Activated CD8-positive, alpha-beta memory T cell treated with anti-CD3 and anti-CD28 coated beads for 48 hours (primary cell): ENCODE measurements at regions not wholly inside any gene's neighbourhood (a gene's known extent, or its start where the extent isn't known, plus 50 kb on each side); places are given as distances from the start of the nearest gene placed in this dataset.
"Not testable (repeated sequence)": the region's sequence is repeated elsewhere in the genome, so short reads cannot be mapped to it uniquely, and the experiment has no call there.

Experiments used
- DNase-seq, 3 experiments: peaks; one replicate each; pipeline ENCODE4 v3.0.0-alpha.2; 2020; ENCODE audit warnings: low read depth in 2 of 3, low spot score in 2 of 3

DNA sequence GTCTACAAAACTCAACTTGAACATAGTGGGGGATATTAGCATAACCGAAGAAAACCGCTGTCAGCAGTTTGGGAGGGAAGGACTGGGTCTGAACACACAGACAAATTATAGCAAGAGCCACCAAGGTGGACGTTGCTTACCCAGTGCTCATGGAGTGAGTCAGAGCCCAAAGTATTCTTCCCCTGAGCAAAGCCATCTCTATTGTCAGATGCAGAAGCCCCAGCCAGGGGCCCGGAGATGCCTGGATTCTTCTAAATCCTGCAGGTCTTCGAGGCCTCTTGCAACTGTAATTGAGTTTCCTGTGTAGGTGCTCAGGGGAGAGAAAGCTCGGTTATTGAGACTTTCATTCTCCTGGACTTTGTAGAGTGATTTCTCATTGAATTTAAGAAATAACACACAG lies 384.5 kb downstream of the IRS2 start:
- DNase-seq, result no peak

DNA sequence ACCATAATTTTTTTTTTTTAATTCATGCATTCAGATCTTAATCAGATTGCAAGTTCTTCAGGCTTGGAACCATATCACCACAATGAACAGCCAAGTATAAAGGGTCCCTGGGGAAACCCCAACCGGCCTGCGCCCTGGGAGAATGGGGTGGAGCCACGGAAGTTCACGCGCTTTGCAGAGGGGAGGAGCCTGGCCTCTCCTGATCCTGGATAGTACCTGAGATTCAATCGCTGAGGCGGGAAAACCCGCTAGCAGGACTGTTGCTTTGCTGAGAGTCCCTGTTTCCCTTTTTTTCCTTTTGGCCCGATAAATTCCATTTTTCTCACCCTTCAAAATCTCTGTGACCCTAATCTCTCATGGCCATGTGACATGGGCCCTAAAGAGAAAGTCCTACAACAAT lies 385.1 kb downstream of the IRS2 start:
- DNase-seq, result no peak

DNA sequence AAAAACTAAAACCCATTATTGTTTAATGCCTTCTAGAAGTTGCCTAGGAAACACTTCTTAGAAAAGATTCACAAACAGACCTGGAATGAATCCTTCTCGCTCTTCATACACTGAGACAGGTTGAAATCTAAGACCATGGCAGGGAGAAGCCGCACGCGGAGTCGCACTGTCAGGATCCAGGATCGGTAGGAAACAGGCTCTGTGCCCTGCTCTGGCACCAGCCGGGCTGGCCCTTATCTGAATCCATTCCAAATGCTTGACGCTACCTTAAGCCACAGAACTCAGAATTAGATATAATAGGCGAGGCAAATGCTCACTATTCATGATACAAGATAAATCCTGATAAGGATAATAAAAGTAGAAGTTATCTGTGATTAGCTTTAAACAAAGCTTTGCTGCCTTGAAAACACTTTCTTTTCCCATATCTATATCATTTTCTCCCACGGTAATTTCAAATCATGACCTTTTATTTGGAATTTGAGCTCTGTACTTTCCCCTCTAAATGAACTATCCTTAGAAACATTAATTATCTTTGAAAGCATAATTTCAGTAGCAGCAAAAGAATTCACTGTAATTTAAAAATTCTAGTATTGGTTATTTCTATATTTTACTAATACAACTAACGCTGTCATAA lies 385.6 kb downstream of the IRS2 start:
- no peak for DNase-seq

DNA sequence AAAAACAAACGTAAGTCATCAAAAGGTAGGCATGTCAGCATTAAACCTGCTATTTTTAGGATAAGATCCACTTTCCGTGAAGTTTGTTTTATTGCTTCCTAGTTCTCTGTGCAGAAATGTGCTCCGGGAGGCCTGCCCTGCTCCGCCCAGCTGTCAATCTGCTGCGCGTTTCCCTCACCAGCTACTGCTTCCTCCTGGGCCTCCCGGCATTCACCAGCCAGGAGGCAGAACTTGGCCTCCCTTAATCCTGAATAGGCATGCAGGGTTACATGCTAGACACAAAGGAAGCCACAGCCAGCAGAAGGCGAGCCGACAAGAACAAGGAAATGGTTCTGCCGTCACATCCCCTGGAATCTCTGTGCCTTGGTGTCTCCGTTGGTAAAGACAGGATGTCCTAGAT lies 386.2 kb downstream of the IRS2 start:
- DNase-seq, result no peak

DNA sequence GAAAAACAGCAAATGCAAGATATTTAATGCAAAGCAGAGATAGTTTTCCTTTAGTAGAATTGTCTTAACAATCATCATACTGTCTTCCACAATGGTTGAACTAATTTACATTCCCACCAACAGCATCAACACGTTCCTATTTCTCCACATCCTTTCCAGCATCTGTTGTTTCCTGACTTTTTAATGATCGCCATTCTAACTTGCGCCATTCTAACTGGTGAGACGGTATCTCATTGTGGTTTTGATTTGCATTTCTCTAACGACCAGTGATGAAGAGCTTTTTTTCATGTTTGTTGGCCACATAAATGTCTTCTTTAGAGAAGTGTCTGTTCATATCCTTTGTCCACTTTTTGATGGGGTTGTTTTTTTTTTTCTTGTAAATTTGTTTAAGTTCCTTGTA lies 388.3 kb downstream of the IRS2 start:
- DNase-seq, result not testable (repeated sequence)

DNA sequence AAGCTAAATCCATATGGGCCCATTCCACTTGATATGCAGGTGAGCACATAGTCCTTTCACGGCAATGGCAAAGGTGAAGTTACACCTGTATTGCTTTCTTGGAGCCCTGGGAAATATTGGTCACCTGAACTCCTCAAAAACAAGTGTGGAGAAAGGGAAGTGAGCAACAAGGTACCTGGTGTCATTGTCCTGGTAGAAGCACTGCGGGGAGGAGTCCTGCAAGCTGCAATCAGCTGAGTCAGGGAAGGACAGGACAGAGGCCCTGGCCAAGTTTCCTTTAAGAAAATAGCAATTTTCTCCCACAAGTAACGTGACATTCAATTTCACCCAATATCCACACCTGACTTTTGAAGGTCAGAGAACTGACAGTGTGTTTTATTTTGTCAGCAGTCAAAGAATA lies 389.1 kb downstream of the IRS2 start:
- no peak for DNase-seq

DNA sequence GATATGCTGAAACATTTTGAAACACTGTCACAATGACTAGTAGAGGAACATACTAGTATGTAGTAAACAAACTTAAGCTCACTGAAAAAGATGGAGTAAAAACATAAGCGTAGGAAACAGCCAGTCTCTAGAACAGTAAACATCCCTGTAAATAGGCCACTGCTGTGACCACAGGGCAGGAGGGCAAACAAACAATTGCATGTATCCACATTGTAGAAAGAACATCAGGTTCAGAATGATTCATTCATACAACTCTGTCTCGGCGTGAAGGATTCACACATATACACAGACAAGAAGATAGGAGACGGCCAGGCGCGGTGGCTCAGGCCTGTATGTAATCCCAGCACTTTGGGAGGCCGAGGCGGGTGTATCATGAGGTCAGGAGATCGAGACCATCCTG lies 390.1 kb downstream of the IRS2 start:
- no peak for DNase-seq

DNA sequence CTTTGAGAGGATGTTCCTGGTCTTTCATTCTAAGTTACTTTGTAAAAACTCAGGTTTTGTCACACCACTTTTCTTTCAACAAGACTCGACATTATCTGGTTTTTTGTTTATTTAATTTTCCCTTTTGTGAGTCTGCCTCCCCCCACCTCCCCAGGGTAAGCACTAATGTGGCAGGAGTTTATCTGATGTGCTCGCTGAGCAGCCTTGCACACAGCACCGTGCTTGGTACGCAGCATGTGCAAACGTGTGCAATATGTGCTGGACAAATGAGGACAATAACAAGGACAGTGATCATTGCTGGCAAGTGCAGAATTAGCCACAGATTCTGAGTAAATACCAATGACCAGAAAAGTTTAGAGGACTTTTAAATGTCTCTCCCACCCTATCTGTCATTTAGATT lies 391.4 kb downstream of the IRS2 start:
- DNase-seq, result no peak

DNA sequence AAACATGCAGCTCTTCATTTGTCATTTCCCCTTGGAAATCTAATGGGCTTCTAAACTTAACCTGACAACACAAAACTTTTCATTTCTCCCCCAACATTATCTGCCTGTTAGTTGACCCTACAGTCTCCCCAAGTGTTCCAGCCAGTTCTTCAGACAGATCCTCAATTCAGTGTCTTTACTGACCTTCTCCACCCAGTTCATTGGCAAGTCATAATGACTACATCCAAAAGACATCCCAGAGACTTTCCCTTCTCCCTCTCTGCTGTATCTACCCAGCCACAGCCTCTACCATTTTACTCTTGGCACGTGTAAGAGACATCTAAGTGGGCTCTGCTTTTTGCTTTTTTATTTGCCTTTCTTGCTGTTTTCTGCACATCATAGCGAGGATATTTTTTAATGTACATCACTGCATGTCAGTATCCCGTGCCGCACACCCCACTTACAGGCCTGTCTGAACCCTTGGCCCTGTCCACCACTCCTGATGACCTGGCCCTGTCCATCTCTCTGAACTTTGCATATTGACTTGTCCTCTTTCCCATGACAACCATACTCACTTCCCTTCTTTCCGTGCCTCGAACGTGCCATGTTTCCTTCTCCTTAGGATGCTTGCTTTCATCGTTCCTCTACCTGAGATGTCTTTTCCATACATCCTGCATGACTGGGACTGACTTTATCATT lies 391.9 kb downstream of the IRS2 start:
- DNase-seq, result no peak

DNA sequence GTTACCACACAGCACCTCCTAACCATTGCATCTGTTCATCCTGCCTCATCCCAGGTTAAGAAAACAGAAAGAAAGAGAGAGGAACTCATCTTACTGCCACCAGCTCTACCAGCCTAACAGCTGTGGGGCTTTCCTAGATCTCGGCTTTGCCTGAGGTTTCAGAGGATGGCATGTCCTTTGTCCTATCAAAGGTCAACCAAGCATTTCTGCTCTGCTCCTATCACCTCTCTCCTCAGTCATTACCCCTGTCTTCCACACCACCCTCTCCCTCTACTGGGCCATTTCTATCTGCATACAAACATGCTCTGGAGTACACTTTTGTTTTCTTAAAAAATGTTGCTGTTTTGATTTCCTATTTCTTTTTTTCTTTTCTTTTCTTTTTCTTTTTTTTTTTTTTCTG lies 393.3 kb downstream of the IRS2 start:
- no peak for DNase-seq

DNA sequence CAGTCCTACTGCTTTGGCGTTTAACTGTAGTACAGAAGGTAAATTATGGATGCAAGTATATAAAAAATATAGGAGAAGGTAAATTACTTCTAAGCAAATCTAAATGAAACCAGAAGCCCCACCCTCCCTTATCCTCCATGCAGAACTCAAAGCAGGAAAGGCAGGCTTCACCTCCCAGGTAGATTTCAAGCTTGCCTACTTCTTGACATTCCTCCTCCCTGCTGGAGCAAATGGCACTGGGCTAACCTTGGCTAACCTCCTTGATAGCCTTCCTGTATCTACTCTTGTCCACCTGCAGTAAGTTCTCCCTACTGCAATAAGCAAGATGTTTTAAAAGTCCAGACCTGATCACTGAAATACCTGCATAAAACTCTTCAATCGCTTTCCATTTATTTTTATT lies 396.0 kb downstream of the IRS2 start:
- DNase-seq, result no peak

DNA sequence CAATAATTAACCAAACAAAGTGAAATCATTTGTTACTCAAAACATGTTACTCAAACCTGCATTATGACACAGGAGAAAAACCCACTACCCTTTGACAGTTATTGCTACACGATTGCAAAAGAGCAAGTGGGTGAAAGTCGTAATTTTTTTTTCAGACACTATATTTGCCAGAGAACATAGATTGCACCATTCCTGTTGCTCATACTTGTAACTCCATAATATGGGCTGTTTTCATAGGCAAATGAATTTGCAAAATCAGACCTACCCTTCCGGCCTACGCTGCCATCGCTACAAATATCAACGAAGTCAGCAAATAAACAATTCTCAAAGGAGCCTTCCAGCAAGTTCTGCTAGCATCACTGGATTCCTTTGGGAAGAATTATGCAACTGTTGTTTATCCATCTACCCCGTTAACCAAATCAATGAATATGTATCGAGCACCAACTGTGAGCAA lies 396.5 kb downstream of the IRS2 start:
- no peak for DNase-seq

DNA sequence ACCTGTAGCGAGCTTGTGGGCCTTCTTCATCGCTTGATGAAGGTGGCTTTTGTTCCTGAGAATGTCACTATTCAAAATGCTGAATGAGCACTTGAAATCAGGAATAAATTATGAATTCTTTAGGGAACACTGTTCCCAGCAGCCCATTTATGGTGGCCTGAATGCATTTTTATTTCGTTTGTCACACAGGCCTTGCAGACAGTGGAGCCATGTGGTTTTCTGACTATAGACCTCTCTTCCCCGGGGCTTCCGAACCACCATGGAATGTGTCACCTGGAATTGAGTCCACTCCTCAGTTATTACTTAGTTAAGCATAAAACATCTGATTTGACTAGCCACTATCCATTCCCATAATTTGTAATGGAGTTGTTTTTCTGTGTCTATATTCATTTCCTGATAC lies 396.9 kb downstream of the IRS2 start:
- DNase-seq, result no peak

DNA sequence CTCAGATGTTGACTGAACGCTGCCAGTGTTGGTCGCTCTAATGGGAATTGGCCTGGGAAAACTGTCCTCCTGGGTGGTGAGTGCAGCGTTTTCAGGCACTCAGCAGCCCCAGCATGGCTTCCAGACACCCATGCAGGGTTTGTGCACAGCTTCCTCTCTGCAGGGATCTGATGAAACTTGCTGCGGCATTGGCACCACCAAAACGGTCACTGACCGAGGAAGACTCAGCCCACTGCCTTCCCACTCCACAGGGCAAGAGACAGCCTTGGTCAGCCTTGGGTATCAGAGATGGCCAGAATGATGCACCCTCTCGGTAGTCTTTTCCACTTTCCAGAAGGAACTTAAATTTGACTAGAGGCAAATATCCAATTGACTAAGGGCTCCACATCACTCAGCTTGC lies 398.9 kb downstream of the IRS2 start:
- no peak for DNase-seq

DNA sequence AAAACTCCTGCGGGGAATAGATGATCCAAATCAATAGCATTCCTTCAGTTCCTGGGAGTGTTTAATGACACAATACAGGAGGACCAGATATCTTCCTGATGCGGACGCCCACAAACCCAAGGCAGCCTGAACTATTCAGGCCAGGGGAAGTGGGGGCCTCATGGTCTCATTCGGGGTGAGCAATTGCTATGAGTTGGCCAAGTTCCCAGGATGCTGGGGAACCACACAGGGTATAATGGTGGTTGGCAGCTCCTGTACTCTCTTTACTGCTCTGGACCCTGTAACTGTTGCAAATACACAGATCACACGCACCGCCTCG lies 401.2 kb downstream of the IRS2 start:
- DNase-seq, result no peak

DNA sequence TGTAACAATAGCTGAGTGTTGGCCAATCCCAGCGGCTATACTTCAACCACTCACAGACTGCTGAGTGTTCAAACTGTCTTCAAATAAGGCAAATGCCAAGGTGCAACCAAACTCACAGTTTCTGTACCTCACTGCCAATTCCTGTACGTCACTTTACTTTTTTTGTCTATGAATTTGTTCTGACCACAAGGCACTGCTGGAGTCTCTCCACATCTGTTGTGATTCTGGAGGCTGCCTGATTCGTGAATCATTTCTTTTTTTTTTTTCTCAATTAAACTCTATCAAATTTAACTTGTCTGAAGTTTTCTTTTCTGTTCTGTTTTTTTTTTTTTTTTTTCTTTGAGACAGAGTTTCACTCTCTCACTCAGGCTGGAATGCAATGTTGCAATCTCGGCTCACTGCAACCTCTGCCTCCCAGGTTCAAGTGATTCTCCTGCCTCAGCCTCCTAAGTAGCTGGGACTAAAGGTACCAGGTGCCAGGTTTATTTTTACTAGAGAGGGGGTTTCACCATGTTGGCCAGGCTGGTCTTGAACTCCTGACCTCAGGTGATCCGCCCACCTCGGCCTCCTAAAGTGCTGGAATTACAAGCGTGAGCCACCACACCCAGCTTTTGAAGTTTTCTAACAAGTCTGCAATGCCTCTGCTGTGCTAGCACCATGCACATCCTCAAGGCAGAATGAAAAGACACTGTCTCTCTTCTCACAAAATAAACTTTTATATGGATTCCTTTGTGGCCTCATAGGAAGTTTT lies 401.7 kb downstream of the IRS2 start:
- no peak for DNase-seq

DNA sequence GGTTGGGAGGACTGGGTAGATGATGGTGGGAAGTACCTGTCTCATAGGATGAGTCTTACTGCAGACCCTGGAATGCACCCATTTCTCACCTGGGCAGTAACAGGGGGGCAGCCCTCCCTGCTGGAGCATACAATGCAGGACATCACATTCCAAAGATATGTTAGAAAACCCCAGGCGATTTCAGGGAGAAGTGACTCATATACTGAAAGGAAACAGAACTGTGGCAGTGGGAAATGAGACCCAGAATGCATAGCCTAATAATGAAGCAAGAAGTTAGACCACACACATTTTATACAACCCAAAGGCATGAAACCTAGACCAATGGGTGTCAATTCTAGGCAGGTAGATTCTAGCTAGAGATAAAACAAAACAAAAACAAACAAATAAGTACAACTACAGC lies 402.7 kb downstream of the IRS2 start:
- DNase-seq, result no peak

DNA sequence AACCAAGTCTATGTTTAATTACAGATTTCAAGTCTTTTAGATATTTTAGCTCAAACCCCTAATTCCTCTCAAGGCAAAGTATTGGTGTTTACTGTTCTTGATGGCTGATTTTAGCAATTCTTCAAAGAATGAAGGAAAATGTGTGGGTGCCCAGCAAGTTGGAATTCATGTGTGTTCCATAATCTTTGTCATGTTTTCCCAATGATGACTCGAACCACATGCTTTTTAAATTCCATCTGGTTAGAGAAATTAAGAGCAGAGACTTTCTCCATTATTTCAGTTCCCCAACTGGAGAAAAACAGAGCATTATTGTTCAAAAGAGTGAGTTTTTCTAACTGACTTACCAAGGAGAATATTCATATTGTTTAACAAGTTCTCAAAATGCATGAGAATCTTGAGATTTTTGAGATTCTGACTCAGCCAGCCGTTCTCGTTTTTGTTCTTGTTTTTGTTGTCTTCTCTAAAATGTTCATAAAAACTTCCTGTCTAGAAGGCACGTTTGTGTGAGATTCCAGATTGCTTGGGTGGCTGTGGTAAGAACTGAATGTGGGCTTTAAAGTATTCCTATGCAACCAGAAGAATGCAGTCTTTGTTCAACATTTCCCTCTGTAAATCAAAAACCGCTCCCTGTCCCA lies 404.7 kb downstream of the IRS2 start:
- no peak for DNase-seq

DNA sequence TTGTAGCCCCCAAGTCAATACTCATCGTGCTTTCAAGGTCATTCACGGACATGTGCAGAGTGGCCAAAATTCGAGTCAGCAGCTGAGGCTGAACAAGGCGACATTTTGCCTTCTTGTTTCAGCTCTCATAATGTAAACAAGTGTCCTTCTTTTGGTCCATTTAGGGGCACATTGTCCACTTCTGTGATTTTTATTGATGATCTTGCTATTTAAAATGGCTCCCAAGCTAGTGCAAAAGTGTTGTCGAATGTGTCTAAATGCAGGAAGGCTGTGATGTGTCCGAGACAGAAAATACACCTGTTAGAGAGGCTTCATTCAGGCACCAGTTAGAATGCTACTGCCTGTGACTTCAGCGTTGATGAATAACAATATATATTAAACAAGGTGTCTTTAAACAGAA lies 405.9 kb downstream of the IRS2 start:
- no peak for DNase-seq

DNA sequence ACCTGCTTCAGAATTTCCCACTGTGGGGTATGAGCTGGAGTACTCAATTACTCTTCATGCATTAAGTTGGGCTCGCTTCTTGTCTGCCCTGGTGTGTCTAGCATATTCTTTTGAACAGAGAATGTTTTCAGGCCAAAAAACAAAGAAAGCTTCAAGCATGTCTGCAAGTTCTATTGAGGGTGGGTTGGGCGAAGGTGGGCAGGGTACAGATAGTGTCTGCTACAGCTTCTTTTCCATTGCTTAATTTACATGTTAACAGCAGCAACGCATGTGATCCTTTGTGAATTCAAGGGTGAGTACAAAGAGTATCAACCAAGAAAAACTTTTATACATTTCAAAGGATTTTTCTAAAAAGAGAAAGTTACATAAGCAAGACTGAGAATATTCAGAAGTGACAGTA lies 406.5 kb downstream of the IRS2 start:
- no peak for DNase-seq

DNA sequence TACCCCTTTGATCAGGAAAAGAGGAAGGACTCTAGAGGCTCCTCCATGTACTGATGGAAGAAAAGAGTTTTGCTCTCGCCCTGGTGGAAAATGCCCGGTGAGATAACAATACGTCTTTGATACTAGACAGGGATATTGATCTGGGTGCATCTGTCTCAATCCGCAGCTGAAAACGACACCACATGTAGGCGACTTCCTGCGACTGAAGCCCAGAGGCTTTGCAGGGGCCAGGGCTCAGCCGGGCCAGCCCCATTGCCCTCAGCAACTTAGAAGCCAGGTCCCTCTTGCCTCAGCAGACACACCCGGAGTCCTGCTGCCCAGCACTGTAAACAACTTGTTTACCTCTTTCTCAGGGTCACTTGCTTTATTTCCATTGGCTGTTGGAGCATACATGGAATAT lies 409.4 kb downstream of the IRS2 start:
- DNase-seq, result no peak

DNA sequence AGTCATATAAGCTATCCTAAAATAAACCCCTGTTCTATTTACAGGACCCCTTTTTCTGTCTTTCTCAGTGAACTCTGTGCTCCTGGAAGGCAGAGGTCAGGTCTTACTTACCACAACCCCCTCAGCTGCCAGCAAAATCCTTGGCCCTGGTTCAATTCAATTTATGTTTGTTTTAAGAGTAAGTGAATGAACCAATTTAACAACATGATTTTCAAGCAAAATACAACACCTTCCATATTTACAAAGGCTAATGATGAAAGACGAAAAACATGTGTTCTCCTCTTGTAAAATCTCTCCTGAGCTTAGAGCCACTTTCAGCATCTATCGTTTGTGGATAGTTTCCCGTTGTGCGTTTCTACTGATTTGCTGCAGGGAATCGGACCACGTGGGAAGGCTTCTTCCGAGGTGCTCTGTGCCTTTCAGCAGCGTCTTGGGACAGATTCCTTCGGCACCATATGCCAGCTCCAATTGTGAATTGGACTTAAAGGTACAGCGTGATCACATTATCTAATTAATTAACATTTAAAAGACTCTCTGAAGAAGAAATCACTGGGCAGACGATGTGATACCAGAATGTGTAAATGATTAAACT lies 411.7 kb downstream of the IRS2 start:
- DNase-seq, result no peak
